Colonic mucosa (tissue), 4 donors: ENCODE measurements at regions not wholly inside any gene's neighbourhood (a gene's known extent, or its start where the extent isn't known, plus 50 kb on each side); places are given as distances from the start of the nearest gene placed in this dataset.

Experiments
- DNase-seq: peaks from one replicate; pipeline ENCODE4 v3.0.0-alpha.2; 2020
- H3K27ac ChIP-seq: fragments of 200-600 bp; one replicate; pipeline ENCODE4 v1.8.0; 2021
- H3K27me3 ChIP-seq: fragments of 200-600 bp; one replicate; pipeline ENCODE4 v1.8.0; 2021
- H3K36me3 ChIP-seq: fragments of 200-600 bp; one replicate; pipeline ENCODE4 v1.8.0; 2021
- H3K4me1 ChIP-seq: fragments of 200-600 bp; one replicate; pipeline ENCODE4 v1.8.0; 2021; ENCODE audit warnings: mild to moderate bottlenecking
- H3K4me3 ChIP-seq: fragments of 200-600 bp; one replicate; pipeline ENCODE4 v1.8.0; 2021
- H3K9ac ChIP-seq, 2 donors: one replicate each; pipeline ENCODE4 v1.7.0; 2013; ENCODE audit warnings: control low read depth in 2 of 2, low read depth in 2 of 2, low read length in 2 of 2
- H3K9me3 ChIP-seq: fragments of 200-600 bp; one replicate; pipeline ENCODE4 v1.8.0; 2021
- CTCF ChIP-seq: fragments of 200-600 bp; IDR thresholded peaks from one replicate; pipeline ENCODE4 v1.8.0; 2022; ENCODE audit warnings: antibody characterized with exemption, mild to moderate bottlenecking
- intact Hi-C: fragments of 100-400 bp; cut with DNase I; formaldehyde crosslinking; loops from one replicate; pipeline ENCODE4 v1.14.1; 2022
- donor health status: healthy.
- donor health status: DM: no; HTN: no; CAD: no.
- donor health status: DM: no; HTN: no; CAD: no.

GRCh38 chr3:1828519-1828918 is 270.1 kb upstream of the CNTN4 start:
- H3K27ac ChIP-seq = no peak overlapping the region
- H3K4me1 ChIP-seq = no peaks in the 10 kb centered on the region
- no peaks in the 10 kb centered on the region for H3K27me3 ChIP-seq
- H3K4me3 ChIP-seq = no peak overlapping the region
- TF ChIP-seq CTCF = no peak
- no peaks in the 10 kb centered on the region for H3K36me3 ChIP-seq
- DNase-seq = no peak
- no peak overlapping the region for H3K9ac ChIP-seq
- no peaks in the 10 kb centered on the region for H3K9me3 ChIP-seq
- intact Hi-C loops = no loop called here

GRCh38 chr3:1830851-1831250 is 267.8 kb upstream of the CNTN4 start:
- H3K9me3 ChIP-seq = no peaks in the 10 kb centered on the region
- no peak overlapping the region for H3K9ac ChIP-seq
- H3K4me3 ChIP-seq = no peak overlapping the region
- no peaks in the 10 kb centered on the region for H3K36me3 ChIP-seq
- H3K4me1 ChIP-seq = no peaks in the 10 kb centered on the region
- intact Hi-C loops = no loop called here
- H3K27me3 ChIP-seq = no peaks in the 10 kb centered on the region
- DNase-seq = no peak
- H3K27ac ChIP-seq = no peak overlapping the region
- no peak for TF ChIP-seq CTCF

GRCh38 chr3:1832395-1832794 is 266.3 kb upstream of the CNTN4 start:
- no peaks in the 10 kb centered on the region for H3K4me1 ChIP-seq
- H3K36me3 ChIP-seq = no peaks in the 10 kb centered on the region
- no peaks in the 10 kb centered on the region for H3K27me3 ChIP-seq
- no peak for DNase-seq
- no peak overlapping the region for H3K27ac ChIP-seq
- no peaks in the 10 kb centered on the region for H3K9me3 ChIP-seq
- no peak for TF ChIP-seq CTCF
- H3K9ac ChIP-seq = no peak overlapping the region
- intact Hi-C loops = no loop called here
- no peak overlapping the region for H3K4me3 ChIP-seq

GRCh38 chr3:1843111-1843510 is 255.6 kb upstream of the CNTN4 start:
- H3K4me1 ChIP-seq = no peaks in the 10 kb centered on the region
- no peaks in the 10 kb centered on the region for H3K27me3 ChIP-seq
- intact Hi-C loops = no loop called here
- no peak for DNase-seq
- no peak overlapping the region for H3K4me3 ChIP-seq
- TF ChIP-seq CTCF = no peak
- no peaks in the 10 kb centered on the region for H3K36me3 ChIP-seq
- H3K9me3 ChIP-seq = no peaks in the 10 kb centered on the region
- no peak overlapping the region for H3K27ac ChIP-seq
- H3K9ac ChIP-seq = no peak overlapping the region

- H3K36me3 ChIP-seq = no peaks in the 10 kb centered on the region
- intact Hi-C loops = no loop called here
- H3K27me3 ChIP-seq = no peaks in the 10 kb centered on the region
- H3K4me1 ChIP-seq = no peaks in the 10 kb centered on the region
- no peak for TF ChIP-seq CTCF
- no peak overlapping the region for H3K9ac ChIP-seq
- no peak overlapping the region for H3K4me3 ChIP-seq
- no peaks in the 10 kb centered on the region for H3K9me3 ChIP-seq
- DNase-seq = no peak
- no peak overlapping the region for H3K27ac ChIP-seq
These were observed 251.1 kb upstream of the CNTN4 start for GRCh38 chr3:1847571-1847970.

GRCh38 chr3:1848935-1849334 is 249.7 kb upstream of the CNTN4 start:
- Histone ChIP-seq H3K27me3 (no peaks in the 10 kb centered on the region), H3K4me3 (no peak overlapping the region), H3K9ac (no peak overlapping the region), H3K36me3 (no peaks in the 10 kb centered on the region), H3K4me1 (no peaks in the 10 kb centered on the region), H3K9me3 (no peaks in the 10 kb centered on the region), H3K27ac (no peak overlapping the region)
- no peak for DNase-seq
- intact Hi-C loops = no loop called here
- no peak for TF ChIP-seq CTCF
